ENCODE measurements at regions not wholly inside any gene's neighbourhood (a gene's known extent, or its start where the extent isn't known, plus 50 kb on each side); places are given as distances from the start of the nearest gene placed in this dataset.
"Not testable (repeated sequence)": the region's sequence is repeated elsewhere in the genome, so short reads cannot be mapped to it uniquely, and the experiment has no call there.

DNA sequence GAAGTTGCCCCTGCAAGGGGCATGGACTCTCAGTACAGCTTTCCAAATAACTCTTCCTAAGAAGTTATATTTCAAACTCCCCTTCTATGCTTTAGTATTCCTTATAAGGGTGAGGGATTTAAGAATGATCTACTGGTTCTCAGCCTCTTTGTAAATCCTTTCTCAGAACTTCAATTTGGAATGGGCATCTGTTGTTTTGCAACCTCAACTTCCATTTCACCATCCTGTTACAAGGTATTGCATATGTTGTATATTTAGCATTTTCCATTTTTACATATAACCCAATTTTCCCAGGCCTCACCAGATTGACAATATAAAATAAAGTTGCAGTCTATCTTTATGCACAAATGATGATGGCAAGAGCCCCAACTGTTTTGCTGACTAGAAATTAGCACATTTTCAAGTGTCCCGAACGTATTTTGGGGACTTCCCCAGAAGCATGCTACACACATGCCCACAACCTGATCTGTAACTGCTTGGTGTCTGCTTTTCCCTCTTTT, 154.9 kb upstream of the CARMIL1 start:
- no peak for DNase-seq (ENCODE audit: low read depth in 2 of 2)

- DNase-seq (ENCODE audit: low read depth in 2 of 2), result no peak
These were observed 153.4 kb upstream of the CARMIL1 start for GRCh38 chr6:25125736-25126135.

- DNase-seq (ENCODE audit: low read depth in 2 of 2), result no peak
These were observed 151.9 kb upstream of the CARMIL1 start for GRCh38 chr6:25127076-25127837.

GRCh38 chr6:25130518-25130917, 148.7 kb upstream of the CARMIL1 start:
- no peak for DNase-seq (ENCODE audit: low read depth in 2 of 2)

- no peak for DNase-seq (ENCODE audit: low read depth in 2 of 2)
These were observed 146.2 kb upstream of the CARMIL1 start for GRCh38 chr6:25132934-25133333.

GRCh38 chr6:25133568-25133967, 145.6 kb upstream of the CARMIL1 start:
- DNase-seq (ENCODE audit: low read depth in 2 of 2), result no peak

DNA sequence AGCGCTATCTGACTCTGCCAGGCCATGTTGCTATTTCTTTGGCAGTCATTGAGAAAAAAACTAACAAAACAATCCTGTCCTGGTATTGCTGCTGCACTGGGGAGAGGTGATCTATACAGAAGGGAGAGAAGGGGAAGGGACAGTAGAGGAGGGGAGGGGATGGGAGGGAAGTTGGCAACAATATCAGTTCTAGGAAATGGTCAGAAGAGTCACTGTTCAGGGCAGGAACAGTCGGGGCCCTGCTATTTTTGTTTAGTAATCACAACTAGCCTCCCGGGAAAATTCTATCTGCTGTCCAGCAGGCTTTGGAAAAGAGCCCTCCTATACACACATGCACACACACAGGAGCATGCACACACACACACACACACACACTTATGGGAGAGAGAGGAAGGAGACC, 142.3 kb upstream of the CARMIL1 start:
- DNase-seq (ENCODE audit: low read depth in 2 of 2), result no peak

- no peak for DNase-seq (ENCODE audit: low read depth in 2 of 2)
These were observed 141.7 kb upstream of the CARMIL1 start for GRCh38 chr6:25137480-25137879.

- peak in 1 of 2 donors; percentile 22 for DNase-seq (ENCODE audit: low read depth in 2 of 2)
These were observed 141.3 kb upstream of the CARMIL1 start for GRCh38 chr6:25137916-25138232.

DNA sequence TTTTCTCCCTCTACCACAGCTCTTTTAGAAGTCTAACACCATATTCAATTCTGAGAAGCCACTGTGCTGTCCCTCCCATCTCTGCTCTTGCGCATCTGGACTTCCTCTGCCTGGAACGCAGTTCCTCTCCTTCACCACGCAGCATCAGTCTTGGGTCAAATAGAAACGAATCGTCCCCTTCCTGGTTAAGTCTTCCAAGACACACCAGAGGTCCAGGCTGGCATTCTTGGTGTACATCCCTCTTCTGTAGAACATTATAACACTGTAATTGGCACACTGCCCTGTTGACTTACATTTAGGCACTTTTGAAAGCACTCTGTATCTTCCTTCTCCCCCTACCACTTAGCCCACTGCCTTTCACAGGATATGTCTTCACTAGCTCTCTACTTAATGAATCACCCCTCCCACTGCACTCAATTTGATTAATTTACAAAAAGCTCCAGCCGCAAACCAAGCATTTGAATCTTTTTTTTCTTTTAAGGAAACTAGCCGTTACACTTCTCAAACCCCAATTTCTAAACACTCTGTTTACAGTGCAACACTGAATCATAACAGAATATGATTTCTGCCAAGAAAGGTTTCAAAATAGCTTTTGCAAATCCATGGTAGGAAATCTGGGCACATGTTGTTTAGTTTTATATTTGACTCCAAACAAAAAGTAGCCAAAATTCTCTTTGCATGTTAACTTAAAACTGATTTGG, 140.8 kb upstream of the CARMIL1 start:
- DNase-seq (ENCODE audit: low read depth in 2 of 2), result peak; percentile 26 to 43

DNA sequence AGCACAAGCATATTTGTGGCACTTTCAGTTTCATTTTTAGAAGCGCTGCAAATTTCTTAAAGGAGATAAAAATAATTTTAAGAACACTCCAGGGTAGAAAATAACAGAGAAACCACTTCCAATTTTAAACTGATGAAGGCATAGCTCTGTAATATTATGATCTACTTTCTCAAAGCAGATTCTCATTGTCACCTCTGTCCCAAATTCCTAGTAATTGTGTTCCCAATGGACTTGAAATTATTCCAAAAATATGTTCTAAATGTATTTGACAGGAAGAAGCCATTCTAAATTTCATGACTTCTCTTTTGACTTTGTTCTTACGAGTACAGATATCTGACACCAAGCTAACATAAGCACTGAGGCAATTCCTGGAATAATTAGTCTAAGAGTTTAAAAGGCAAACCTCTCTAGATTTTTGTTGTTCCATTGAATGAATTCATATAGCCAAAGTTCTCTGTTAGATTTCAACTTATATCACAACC, 140.2 kb upstream of the CARMIL1 start:
- DNase-seq (ENCODE audit: low read depth in 2 of 2), result no peak

DNA sequence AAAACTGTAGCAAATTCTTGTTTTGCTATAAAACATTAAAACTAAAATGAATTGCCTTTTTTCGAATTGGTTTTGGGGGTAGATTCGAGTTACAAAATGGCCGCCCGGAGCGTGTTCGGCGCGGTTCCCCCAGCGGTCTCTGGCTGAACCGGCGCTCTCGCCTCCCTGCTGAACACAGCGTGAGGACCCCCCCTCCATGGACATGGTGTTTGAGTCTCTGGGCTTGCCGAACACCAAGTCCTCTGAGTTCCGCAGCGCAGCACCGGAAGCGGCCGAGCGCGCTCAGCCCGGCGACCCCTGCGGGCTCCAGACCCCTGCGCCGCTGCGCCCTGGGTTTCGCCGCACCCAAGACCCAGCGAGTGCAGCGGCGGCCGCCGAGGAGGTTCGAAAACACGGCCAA, 139.6 kb upstream of the CARMIL1 start:
- not testable (repeated sequence) for DNase-seq (ENCODE audit: low read depth in 2 of 2)

- no peak for DNase-seq (ENCODE audit: low read depth in 2 of 2)
These were observed 136.7 kb upstream of the CARMIL1 start for GRCh38 chr6:25142506-25142905.

- DNase-seq (ENCODE audit: low read depth in 2 of 2), result no peak
These were observed 134.3 kb upstream of the CARMIL1 start for GRCh38 chr6:25144919-25145318.

- DNase-seq (ENCODE audit: low read depth in 2 of 2), result no peak
These were observed 132.0 kb upstream of the CARMIL1 start for GRCh38 chr6:25147223-25147622.

- no peak for DNase-seq (ENCODE audit: low read depth in 2 of 2)
These were observed 129.1 kb upstream of the CARMIL1 start for GRCh38 chr6:25150031-25150430.

GRCh38 chr6:25150863-25151262, 128.3 kb upstream of the CARMIL1 start:
- DNase-seq (ENCODE audit: low read depth in 2 of 2), result no peak

- DNase-seq (ENCODE audit: low read depth in 2 of 2), result no peak
These were observed 126.1 kb upstream of the CARMIL1 start for GRCh38 chr6:25153079-25153478.

GRCh38 chr6:25154034-25154596, 125.1 kb upstream of the CARMIL1 start:
- DNase-seq (ENCODE audit: low read depth in 2 of 2), result no peak

DNA sequence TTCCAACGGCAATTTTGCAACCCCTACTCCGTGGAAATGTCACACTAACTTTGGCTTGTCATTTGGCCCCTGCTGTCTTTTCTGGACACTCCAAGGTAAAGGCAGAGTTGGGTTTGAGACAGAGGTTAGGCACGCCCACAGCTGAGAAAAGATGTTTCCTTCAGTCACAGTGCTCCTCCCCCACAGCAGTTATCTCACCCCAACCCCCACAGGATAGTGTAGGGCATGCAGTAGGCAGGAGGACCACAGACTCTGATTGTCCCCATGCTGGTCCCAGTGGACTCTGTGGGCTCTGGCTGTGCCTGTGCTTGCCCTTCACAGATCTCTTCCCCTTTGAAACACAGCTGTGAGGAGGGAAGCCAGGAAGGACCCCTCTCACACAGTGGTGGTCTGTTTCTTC, 124.0 kb upstream of the CARMIL1 start:
- no peak for DNase-seq (ENCODE audit: low read depth in 2 of 2)

DNA sequence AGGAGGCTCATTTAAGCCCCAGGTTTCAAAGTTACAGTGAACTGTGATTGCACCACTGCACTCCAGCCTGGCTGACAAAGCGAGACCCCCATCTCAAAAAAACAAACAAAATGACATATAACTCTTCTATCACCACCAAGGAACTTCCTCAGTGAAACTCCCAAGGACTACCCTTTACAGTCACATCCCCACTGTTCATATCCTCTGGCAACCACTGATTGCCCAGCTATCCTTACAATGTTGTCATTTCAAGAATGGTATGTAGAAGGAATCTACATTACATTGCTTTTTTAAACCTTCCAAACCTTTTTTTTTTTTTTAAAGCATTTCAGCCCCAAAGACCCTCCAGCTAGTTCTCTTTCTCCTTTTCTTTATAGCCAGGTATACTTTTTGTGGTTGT, 123.1 kb upstream of the CARMIL1 start:
- no peak for DNase-seq (ENCODE audit: low read depth in 2 of 2)

GRCh38 chr6:25157183-25157582, 122.0 kb upstream of the CARMIL1 start:
- DNase-seq (ENCODE audit: low read depth in 2 of 2), result no peak

- no peak for DNase-seq (ENCODE audit: low read depth in 2 of 2)
These were observed 121.3 kb upstream of the CARMIL1 start for GRCh38 chr6:25157842-25158241.

Data from stimulated activated CD8-positive, alpha-beta memory T cell treated with anti-CD3 and anti-CD28 coated beads, Interleukin-2, amount 100 ng/mL, for 1 hour (primary cell).